C4-2B (cell line): ENCODE measurements at regions not wholly inside any gene's neighbourhood (a gene's known extent, or its start where the extent isn't known, plus 50 kb on each side); places are given as distances from the start of the nearest gene placed in this dataset.

Experiments used
- H3K27ac ChIP-seq: fragments of 450-650 bp; 2 replicates; pipeline ENCODE4 v1.5.1; 2017
- ZFX ChIP-seq: fragments of 450-650 bp; IDR thresholded peaks from 2 replicates; pipeline ENCODE4 v1.6.1; 2017
- TF ChIP-seq, protein P1 (sequence below): fragments of 450-650 bp; conservative IDR thresholded peaks from 2 replicates; pipeline ENCODE4 v1.5.1; 2017; ENCODE audit warnings: mild to moderate bottlenecking

GRCh38 chr9:99383536-99383935 lies 161.5 kb downstream of the SEC61B start:
- TF ChIP-seq, protein P1, sequence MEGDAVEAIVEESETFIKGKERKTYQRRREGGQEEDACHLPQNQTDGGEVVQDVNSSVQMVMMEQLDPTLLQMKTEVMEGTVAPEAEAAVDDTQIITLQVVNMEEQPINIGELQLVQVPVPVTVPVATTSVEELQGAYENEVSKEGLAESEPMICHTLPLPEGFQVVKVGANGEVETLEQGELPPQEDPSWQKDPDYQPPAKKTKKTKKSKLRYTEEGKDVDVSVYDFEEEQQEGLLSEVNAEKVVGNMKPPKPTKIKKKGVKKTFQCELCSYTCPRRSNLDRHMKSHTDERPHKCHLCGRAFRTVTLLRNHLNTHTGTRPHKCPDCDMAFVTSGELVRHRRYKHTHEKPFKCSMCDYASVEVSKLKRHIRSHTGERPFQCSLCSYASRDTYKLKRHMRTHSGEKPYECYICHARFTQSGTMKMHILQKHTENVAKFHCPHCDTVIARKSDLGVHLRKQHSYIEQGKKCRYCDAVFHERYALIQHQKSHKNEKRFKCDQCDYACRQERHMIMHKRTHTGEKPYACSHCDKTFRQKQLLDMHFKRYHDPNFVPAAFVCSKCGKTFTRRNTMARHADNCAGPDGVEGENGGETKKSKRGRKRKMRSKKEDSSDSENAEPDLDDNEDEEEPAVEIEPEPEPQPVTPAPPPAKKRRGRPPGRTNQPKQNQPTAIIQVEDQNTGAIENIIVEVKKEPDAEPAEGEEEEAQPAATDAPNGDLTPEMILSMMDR, result no peak
- no peak for TF ChIP-seq ZFX
- no peak overlapping the region for H3K27ac ChIP-seq

GRCh38 chr9:99385215-99385614 lies 163.1 kb downstream of the SEC61B start:
- H3K27ac ChIP-seq, result no peak overlapping the region
- TF ChIP-seq ZFX, result no peak
- TF ChIP-seq, protein P1, result no peak

GRCh38 chr9:99385814-99386279 lies 163.8 kb downstream of the SEC61B start:
- H3K27ac ChIP-seq, result no peak overlapping the region
- TF ChIP-seq, protein P1, result no peak
- no peak for TF ChIP-seq ZFX

GRCh38 chr9:99387431-99387830 lies 165.3 kb downstream of the SEC61B start:
- no peak for TF ChIP-seq ZFX
- TF ChIP-seq, protein P1, result no peak
- no peak overlapping the region for H3K27ac ChIP-seq

GRCh38 chr9:99389087-99390033 lies 167.3 kb downstream of the SEC61B start:
- TF ChIP-seq, protein P1, result no peak
- no peak for TF ChIP-seq ZFX
- no peak overlapping the region for H3K27ac ChIP-seq

DNA sequence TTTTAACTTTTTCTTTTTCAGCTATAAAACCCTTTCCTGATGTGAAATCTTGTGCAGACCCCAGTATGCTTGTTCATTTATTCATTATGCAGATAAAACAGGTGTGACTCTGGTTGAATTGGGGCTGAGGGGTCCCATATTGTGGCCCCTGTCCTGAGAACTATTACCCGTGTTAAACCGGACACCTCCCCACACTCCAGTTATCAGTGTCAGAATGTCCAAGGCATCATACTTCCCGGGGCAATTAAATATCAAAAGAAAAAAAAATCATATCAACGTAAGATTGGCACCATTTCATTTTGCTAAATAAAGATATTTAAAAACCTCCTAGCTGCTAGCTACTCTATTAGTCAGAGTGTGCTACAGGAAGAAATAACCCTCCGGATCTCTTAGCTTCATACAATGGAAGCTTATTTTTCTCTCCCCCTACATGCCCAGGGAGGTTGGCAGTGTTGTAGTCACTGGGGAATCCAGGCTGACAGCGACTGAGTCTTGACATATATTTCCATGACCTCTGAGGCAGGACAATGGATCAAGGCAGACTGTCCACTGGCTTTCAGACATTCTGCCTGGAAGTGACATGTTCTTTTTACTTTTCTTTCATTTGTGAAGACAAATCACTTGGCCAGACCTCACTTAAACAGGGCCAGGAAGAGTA lies 170.0 kb downstream of the SEC61B start:
- no peak overlapping the region for H3K27ac ChIP-seq
- TF ChIP-seq, protein P1, result no peak
- no peak for TF ChIP-seq ZFX

DNA sequence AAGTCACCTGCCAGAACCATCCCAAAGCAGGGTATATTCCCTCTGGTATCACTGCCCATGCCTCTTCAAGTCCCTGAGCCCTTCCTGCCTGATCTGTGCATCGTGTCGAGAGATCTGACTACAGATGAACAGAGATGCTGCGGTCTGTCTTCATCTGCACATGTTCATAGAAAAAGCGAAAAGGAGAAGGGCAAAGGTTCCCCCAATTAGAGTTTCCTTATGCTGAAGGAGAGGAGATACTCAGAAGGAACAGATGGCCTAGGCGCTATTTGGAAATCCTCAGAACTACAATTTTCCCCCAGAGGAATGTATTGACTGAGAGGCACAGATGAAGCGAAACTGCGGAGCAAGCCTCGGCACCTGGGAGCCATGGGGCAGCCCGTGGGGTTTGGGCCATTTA lies 170.9 kb downstream of the SEC61B start:
- no peak for TF ChIP-seq ZFX
- TF ChIP-seq, protein P1, result no peak
- no peak overlapping the region for H3K27ac ChIP-seq
